K562 (cell line): ENCODE measurements at regions not wholly inside any gene's neighbourhood (a gene's known extent, or its start where the extent isn't known, plus 50 kb on each side); places are given as distances from the start of the nearest gene placed in this dataset.

Experiments used
- ZBTB40 ChIP-seq, 2 experiments: fragments of 450-650 bp in 1 of 2; sonication (generic) in 1 of 2; formaldehyde crosslinking in 1 of 2; IDR thresholded peaks; 2 replicates each; pipeline versions ENCODE4 v1.7.1 to v1.9.0; 2016 to 2022; ENCODE audit warnings: inconsistent platforms in 1 of 2, mild to moderate bottlenecking in 1 of 2, missing genetic modification reagents in 1 of 2

- TF ChIP-seq ZBTB40 (IDR thresholded peaks at IDR 0.05) = no peak
- TF ChIP-seq ZBTB40 (CRISPR knock-in tag; IDR thresholded peaks at IDR 0.05) = no peak
Measured at GRCh38 chr12:68435816-68436215, 103.7 kb upstream of the MDM1 start (continued).
